ENCODE measurements at regions not wholly inside any gene's neighbourhood (a gene's known extent, or its start where the extent isn't known, plus 50 kb on each side); places are given as distances from the start of the nearest gene placed in this dataset.
A peak's percentile ranks its signal among the peaks of the same experiment; 100 is the strongest.
"Not testable (repeated sequence)": the region's sequence is repeated elsewhere in the genome, so short reads cannot be mapped to it uniquely, and the experiment has no call there.

- DNase-seq (ENCODE audit: low read depth), result not testable (repeated sequence)
These were observed 81.1 kb downstream of the THSD1 start for GRCh38 chr13:52324831-52325230.

- peak; percentile 25 for DNase-seq (ENCODE audit: low read depth)
These were observed 86.1 kb downstream of the THSD1 start for GRCh38 chr13:52319876-52320275.

- DNase-seq (ENCODE audit: low read depth), result not testable (repeated sequence)
These were observed 96.1 kb downstream of the THSD1 start for GRCh38 chr13:52309833-52310232.

- not testable (repeated sequence) for DNase-seq (ENCODE audit: low read depth)
These were observed 99.6 kb downstream of the THSD1 start for GRCh38 chr13:52306336-52306735.

- DNase-seq (ENCODE audit: low read depth), result peak; percentile 35
These were observed 102.9 kb downstream of the THSD1 start for GRCh38 chr13:52303098-52303497.

- DNase-seq (ENCODE audit: low read depth), result not testable (repeated sequence)
These were observed 103.3 kb downstream of the THSD1 start for GRCh38 chr13:52302688-52303087.

GRCh38 chr13:52301810-52302400 is 104.1 kb downstream of the THSD1 start:
- peak; percentile 97 for DNase-seq (ENCODE audit: low read depth)

- peak; percentile 23 for DNase-seq (ENCODE audit: low read depth)
These were observed 107.8 kb downstream of the THSD1 start for GRCh38 chr13:52298079-52298661.

- not testable (repeated sequence) for DNase-seq (ENCODE audit: low read depth)
These were observed 117.1 kb downstream of the THSD1 start for GRCh38 chr13:52288891-52289290.

- not testable (repeated sequence) for DNase-seq (ENCODE audit: low read depth)
These were observed 122.0 kb upstream of the NEK3 start for GRCh38 chr13:52281387-52281786.

- peak; percentile 56 for DNase-seq (ENCODE audit: low read depth)
These were observed 120.0 kb upstream of the NEK3 start for GRCh38 chr13:52279408-52279807.

- DNase-seq (ENCODE audit: low read depth), result not testable (repeated sequence)
These were observed 94.9 kb upstream of the NEK3 start for GRCh38 chr13:52254299-52254698.

- not testable (repeated sequence) for DNase-seq (ENCODE audit: low read depth)
These were observed 81.4 kb upstream of the NEK3 start for GRCh38 chr13:52240752-52241151.

GRCh38 chr13:52235900-52236595 is 76.7 kb upstream of the NEK3 start:
- peak; percentile 63 for DNase-seq (ENCODE audit: low read depth)

- DNase-seq (ENCODE audit: low read depth), result not testable (repeated sequence)
These were observed 75.5 kb upstream of the NEK3 start for GRCh38 chr13:52234928-52235327.

- DNase-seq (ENCODE audit: low read depth), result not testable (repeated sequence)
These were observed 63.7 kb upstream of the NEK3 start for GRCh38 chr13:52223063-52223462.

GRCh38 chr13:52213920-52214319 is 54.5 kb upstream of the NEK3 start:
- not testable (repeated sequence) for DNase-seq (ENCODE audit: low read depth)

GRCh38 chr13:52212886-52213285 is 53.5 kb upstream of the NEK3 start:
- DNase-seq (ENCODE audit: low read depth), result not testable (repeated sequence)

- not testable (repeated sequence) for DNase-seq (ENCODE audit: low read depth)
These were observed 52.0 kb upstream of the NEK3 start for GRCh38 chr13:52211416-52211776.

GRCh38 chr13:52210564-52211415 is 51.4 kb upstream of the NEK3 start:
- DNase-seq (ENCODE audit: low read depth), result peak; percentile 18
